HG03575 (cell line): ENCODE measurements at regions not wholly inside any gene's neighbourhood (a gene's known extent, or its start where the extent isn't known, plus 50 kb on each side); places are given as distances from the start of the nearest gene placed in this dataset.

Experiments
- ATAC-seq: cut with Tn5 transposase; IDR thresholded peaks from one replicate; pipeline ENCODE4 v1.9.1; 2021; ENCODE audit not compliant: unreplicated experiment, insufficient number of reproducible peaks, low FRiP score; ENCODE audit errors: extremely low read depth

DNA sequence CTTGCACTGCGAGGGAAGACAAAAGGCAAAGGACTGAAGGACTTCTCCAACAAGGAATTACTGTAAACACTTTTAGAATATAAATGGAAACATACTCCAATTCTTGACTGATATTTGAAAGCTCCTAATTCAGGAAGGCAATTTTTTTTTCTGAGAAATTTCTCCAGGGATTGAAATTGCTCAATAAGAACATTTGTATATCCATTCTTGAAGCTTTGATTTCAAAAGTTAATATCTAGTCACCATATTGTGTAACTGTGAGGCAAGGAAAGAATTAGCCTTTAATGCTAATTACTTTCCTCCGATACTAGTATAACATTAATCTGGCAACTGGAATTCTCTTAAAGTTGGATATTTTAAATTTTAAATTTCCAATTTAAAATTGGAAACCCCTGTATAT lies 188.4 kb upstream of the COL1A2 start:
- no peak for ATAC-seq

DNA sequence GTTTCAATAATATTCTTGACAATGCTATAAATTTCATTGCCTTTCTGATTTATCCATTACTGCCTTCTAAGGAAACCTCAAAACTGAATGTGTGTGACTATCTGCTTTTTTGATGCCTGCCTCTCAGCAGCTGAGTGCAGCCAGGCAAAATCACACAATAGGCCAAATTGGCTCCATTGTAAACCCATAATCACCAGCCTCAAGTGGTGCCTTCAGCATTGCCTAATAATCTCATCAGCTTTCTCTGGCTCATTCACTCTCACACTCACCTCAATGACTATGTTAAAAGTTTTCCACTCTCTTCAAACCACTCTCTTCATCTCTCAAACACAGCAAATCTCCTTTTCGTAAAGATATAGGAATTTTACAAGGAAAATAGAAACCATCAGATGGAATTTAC lies 182.5 kb upstream of the COL1A2 start:
- no peak for ATAC-seq

DNA sequence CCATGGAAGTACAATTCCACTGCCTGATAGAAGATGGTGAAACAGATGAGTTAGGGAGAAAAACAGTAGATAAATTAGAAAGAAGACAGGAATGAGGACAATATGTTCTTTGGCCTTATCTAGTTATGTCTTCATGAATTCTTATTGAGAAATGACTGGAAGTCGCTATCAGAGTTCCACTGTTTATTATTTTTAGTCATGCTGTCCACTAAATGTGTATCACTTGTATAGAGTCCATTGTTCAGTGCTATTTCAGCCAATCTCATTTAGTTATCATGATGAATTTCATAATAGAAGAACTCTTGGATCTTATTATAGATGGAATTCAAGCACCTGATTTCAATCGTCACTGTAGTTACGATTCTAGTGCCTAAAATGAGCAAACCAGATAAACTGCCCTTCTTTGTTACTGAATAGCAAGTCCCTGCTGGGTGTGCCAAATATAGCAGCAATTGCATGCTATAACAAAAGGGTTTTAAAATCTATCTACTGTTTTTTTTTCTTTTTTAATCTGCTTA lies 177.7 kb upstream of the COL1A2 start:
- ATAC-seq, result no peak

DNA sequence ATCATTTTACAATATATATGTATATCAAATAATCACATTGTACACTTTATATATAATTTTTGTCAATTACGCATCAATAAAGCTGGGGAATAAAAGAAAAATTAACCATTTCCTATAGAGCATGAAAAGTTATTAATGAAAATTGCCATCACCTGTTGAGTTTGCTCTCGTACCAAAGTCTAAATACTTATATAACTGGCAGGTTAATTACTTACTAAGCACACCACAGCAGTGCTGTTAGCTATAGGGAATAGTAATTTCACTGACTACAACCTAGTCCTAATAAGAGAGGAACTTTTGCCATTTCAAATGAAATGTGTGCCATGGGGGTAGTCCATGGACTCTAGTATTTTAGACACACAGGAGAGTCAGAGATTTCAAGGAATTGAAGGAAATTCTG lies 176.9 kb upstream of the COL1A2 start:
- no peak for ATAC-seq

DNA sequence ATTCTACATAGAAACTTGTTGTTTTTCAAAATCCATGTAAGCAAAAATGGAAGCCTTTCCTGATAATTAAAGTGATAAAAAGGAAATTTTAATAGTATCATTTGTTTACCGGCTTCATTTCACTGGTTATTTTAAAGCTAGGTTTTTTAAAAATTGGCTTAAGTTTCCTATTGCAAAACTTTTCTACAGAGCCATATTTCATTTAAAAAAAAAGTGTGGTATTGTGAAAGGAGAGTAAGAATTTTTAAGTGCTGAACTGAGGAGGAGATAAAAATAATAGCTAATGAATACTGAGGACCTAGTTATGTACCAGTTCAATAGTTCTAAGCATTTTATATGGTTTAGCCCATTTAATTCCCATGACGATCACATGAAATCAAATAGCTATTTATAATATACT lies 172.2 kb upstream of the COL1A2 start:
- ATAC-seq, result no peak

DNA sequence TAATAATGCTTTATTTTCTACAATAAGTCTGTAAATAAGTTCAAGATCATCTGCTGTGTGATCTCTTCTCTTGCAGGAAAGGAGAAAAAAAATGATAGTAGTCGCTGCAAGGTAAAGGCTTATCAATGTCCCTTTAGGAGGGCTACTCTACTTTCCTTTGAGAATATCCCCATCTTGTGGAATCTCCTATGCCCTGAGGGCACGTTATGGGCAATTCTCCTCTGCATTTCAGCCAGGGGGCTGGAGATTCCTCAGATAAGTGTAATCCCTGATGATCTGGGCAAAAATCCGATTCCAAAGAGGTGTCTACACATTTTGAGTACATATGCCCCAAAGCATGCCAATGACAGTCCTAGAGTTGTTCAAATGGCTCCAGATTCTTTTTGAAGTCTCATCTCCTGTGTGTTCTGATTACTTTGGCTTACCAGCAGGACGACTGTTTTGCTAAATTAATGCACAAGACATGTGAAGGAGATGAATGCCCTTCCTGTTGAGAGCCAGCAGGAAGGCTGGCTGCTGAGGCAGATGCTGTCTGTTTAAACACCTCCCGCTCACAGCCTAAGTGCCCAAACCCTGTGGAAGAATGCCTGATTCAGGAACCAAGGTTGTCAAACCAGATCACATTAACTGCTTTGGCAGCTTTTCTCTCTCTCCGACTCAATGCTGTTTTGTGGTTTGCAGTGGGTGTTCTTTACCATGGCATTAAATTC lies 171.2 kb upstream of the COL1A2 start:
- no peak for ATAC-seq

DNA sequence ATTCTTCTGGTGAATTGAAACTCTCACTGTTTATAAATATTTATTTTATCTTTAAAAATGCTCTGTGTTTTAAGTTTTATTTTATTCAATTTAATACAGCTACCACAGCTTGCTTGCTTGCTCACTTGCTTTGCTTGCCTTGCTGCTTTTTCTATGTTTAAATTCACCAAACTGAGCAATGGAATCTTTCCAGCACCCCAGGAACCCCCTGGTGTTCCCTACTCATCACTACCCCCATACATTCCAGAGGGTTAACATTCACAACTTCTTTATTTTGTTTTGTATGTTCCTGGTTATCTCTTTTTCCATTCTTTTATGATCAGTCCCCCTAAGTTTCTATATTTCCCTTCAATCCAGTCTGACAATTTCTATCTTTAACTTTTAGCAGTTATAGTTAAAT lies 166.5 kb upstream of the COL1A2 start:
- ATAC-seq, result no peak

DNA sequence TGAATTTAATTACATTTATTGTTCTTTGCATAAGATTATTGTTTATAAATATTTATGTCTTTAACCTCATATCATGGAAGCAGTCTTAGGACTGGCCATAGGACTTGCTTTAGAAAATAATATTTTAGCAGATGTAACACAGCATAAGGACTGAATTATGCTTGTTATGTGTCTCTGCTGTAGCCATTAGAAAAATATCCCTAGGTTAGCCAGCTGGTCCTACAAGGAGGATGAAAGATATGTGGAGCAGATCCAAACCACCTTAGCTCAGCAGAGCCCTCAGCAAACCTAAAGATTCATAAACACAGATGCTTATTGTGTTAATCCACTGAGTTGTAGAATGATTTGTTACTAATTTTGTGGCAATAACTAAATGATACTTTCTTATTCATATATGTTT lies 166.0 kb upstream of the COL1A2 start:
- ATAC-seq, result no peak

DNA sequence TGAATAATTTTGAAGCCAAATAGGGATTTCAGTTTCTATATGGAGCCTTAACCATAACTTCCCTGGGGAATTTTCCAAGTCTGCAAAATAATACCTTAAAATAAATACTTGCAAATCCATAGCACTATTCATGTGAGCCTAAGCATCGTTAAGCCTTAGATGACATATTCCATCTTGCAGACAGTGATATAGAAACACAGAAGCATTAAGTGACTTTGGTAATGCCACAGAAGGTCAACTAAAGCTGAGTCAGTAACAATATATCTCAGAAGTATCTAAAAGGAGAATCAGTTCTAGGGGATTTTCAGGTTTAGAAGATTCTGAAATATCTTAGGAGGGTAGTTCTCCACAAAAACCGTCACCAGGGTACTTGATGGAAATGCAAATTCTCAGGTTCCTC lies 163.4 kb upstream of the COL1A2 start:
- no peak for ATAC-seq

DNA sequence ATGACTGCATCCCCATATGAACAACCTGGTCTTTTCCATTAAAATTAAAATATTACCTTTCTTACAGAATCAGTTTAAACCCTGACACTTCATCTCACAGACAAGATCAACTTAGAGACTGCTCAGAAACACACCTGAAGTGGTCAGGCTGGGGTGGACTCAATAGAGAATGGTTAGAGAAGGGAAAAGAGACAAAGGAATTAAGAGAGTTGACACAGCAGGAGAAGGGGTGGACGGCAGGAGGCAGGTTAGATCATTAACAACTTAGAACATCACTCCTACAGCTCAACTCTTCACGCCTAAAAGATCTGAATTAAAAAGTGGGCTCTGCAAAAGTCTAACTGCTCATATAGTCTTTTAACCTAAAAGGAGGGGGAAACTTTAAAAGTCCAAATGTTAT lies 157.7 kb upstream of the COL1A2 start:
- ATAC-seq, result no peak

DNA sequence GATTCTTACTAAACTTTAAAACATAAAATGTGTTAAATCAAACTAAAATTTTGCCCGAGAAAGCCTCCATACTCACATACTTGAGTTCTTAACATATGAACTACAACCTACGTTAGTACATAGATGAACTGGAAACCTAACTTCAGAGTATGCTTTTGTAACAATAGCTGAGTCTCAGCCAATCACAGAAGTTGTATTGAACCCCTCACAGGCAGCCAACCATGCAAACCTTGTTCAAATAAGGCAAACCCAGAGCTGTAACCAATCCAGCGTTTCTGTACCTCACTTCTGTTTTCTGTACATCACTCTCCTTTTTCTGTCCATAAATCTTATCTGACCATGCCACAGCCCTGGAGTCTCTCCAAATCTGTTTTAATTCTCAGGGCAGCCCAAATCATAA lies 157.3 kb upstream of the COL1A2 start:
- ATAC-seq, result no peak

DNA sequence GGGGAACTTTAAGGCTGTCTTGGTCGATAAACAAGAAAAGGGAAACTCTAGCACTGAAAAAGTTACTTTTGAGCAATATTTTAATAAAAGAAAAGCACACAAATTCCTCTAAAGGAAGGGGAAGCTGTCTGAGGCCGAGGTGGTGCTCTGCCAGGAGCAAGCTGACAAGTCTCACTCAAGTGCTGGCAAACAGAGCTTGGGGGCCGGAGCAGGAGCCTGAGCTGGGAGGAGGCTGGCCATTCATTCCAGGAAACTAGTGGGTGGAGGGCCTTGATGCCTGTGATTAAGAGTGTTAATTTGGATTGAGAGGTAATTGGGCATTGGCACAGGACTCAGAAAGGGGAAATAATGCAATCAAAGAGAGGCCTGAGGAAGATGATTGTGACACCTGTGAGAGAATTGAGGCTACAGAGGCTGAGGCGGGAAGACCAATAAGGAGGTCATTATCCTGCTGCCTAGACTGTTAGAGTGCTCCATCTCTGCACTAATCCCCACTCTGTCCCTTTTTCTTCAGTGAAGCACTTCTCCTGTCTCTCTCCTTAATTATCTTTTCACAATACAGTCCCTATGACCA lies 154.9 kb upstream of the COL1A2 start:
- ATAC-seq, result no peak

DNA sequence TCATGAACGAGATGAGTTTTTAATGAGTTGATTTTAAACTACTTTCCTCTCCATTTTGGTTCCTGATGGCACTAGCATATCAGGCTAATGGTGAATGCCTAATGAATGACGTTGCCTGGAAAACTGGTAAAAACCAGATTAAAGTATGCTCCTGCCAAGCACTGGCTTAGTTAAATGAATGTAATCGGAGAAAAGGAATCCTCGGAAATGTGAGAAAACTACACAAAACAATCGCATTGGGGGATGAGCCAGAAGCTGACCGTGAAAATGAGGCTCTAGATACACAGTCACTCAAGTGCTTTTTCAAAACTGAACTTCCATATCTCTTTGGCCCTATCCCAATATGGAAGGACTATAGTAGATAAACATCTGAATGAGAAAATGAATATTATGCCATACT lies 153.8 kb upstream of the COL1A2 start:
- ATAC-seq, result no peak

DNA sequence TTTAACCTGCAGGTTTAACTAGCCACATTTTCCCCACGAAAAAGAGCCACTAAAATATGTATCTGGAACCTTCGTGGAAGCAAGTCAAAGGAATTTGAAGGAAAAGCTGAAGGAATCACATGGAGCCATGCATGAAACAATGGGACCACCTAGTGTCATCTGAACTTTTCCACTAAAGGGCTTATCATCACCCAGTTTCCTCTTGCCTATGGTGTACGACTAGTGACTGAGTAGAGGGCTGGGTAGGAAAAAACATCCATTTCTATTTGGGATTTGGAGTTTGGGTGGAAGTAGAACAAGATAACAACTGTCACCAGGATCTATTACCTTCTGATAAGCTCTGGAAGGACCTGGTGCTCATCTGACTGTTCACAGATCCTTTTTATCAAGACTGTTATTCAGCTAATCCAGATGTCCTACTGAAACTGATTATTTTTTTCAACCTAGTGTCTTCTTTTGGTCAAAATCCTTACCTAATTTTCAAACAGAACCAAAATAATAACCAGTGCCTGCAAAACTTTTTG lies 153.2 kb upstream of the COL1A2 start:
- no peak for ATAC-seq

DNA sequence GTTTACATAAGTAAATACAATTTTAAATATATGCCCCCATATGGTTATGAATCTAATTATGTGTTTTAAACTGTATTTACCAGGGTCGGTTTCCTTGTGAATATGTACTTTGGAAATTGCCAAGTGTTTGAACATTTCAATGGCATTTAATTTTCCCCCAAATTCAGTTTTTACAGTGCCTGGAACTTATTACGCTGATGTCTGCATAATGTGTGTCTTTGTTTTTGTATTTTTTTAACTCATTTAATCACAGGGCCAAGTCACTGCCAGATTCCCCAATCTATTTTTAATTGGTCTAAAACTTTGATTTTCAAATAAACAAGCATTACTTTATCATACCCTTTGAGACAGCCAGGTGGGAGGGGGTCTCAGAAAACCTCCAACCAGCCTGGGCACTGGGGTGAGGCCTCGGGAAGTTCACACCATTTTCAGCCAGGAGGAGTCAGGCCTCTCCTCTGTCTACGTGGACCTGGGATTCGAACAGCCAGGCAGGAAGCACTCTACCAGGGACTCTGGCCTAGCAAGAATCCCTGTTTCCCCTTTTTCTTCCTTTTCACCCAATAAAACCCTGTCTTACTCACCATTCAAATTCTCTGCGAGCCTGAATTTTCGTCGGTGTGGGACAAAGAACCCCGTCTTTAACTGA lies 151.5 kb upstream of the COL1A2 start:
- no peak for ATAC-seq

DNA sequence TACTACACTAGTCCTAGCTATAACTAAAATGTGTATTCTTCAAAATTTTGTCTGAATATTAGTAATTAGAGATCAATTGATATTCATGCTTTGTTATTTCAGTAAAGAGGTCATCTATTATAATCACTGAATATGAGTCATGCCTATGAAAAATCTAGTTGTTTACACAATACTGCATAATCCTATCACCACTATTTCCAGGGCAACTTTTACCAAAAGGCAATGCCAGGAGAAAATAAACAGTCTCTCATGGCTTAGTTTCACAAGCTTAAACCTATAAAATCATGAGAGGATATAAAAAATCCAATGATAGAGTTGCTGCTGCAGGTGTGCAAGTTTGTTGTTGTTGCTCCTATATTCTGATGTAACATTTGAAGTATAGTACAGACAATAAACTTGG lies 149.9 kb upstream of the COL1A2 start:
- no peak for ATAC-seq

DNA sequence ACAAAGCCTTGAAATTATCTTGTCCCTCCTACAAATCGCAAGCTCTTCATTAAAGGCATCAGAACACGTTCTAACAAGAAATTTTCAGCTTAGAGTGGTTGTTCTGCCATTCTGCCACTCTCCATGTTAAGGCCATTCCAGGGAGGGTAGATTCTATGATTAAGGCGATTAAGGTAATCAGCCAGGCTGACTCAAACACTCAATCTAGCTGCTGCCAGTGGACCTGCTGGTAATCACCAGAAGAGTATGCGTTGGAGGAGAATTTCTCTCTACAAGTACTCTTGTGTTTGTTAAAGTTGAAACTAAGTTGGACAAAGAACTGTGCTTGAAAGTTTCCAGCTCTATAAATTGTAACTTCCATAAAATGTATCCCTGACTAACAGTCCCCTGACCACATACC lies 149.2 kb upstream of the COL1A2 start:
- ATAC-seq, result no peak

DNA sequence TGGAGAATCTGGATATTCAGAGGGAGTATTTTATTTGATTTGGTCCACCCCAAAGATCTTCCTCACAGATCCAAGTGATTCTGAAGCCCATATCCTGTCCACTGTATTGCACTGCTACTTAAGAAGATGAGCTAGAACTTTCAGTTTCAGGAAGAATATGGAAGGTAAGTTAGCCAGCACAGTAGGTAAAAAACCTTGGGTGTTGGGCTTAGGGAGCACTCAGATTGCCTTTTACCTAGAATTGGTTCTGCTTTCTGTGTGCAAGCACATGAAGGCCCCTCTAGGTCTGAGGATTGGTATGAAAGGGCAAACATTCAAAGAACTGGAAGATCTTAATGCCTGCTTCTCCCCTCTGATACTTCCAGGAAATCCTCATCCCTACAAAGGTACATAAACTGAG lies 146.7 kb upstream of the COL1A2 start:
- ATAC-seq, result no peak

DNA sequence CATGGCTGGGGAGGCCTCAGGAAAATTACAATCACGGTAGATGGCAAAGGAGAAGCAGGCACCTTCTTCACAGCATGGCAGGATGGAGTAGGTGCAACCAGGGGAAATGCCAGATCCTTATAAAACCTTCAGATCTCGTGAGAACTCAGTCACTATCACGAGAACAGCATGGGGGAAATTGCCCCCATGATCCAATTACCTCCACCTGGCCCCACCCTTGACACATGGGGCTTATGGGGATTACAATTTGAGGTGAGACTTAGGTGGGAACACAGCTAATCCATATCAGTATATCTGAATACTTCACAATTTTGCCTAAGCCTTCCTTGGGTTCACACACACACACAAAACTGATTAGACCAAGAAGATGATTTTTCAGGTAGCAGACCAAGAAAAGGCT lies 145.1 kb upstream of the COL1A2 start:
- no peak for ATAC-seq

DNA sequence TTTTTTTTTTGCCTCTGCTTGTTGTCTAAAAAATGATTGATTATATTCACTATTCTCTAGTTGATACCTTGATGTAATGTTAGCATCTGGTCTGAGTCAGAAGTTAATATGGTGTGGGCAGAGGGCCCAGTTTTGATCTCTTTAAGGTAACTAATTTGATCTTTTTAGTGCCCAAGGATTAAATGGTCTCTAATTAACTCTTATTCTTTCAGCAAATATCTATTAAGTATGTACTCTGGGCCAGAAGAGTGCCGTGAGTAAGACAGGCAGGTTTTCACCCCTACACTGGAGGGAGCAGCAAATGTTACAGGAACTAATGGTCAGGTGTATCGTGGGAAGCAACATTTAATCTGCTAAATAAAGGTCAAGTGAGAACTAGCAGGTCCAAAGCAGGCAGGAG lies 144.6 kb upstream of the COL1A2 start:
- no peak for ATAC-seq
